ENCODE measurements at regions not wholly inside any gene's neighbourhood (a gene's known extent, or its start where the extent isn't known, plus 50 kb on each side); places are given as distances from the start of the nearest gene placed in this dataset.
"Not testable (repeated sequence)": the region's sequence is repeated elsewhere in the genome, so short reads cannot be mapped to it uniquely, and the experiment has no call there.

DNA sequence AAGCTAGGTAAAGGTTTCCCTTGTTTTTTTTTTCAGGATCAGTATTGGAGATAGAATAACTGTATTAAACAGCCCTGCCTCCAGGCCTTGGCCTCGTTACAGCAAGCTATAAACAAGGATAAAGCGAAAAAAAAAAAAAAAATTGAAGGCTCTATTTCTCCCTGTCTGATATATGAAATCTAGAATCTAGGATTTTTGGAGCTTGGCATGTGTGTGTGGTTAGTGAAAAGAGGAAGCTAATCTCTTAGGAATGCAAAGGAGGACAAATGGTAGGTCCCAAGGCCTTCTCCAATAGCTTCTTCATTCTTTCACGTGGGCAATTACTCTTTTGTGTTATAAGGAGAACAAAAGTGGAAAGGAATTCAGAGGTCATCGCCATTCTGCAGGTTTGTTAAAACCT is 470.3 kb downstream of the TMEM114 start:
- Mint-ChIP-seq H3K4me3 (no peak overlapping the region), H3K27me3 (ENCODE audit: low read depth, poor library complexity) (peaks cover 8% of the 10 kb centered on the region), H3K27ac (no peak overlapping the region), H3K9me3 (peaks cover 15% of the 10 kb centered on the region), H3K4me1 (peaks cover 5% of the 10 kb centered on the region), H3K36me3 (ENCODE audit: low read depth) (peaks cover 5% of the 10 kb centered on the region)
- TF ChIP-seq, protein P1, sequence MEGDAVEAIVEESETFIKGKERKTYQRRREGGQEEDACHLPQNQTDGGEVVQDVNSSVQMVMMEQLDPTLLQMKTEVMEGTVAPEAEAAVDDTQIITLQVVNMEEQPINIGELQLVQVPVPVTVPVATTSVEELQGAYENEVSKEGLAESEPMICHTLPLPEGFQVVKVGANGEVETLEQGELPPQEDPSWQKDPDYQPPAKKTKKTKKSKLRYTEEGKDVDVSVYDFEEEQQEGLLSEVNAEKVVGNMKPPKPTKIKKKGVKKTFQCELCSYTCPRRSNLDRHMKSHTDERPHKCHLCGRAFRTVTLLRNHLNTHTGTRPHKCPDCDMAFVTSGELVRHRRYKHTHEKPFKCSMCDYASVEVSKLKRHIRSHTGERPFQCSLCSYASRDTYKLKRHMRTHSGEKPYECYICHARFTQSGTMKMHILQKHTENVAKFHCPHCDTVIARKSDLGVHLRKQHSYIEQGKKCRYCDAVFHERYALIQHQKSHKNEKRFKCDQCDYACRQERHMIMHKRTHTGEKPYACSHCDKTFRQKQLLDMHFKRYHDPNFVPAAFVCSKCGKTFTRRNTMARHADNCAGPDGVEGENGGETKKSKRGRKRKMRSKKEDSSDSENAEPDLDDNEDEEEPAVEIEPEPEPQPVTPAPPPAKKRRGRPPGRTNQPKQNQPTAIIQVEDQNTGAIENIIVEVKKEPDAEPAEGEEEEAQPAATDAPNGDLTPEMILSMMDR (IDR thresholded peaks at IDR 0.05), result no peak
- no peak for DNase-seq

DNA sequence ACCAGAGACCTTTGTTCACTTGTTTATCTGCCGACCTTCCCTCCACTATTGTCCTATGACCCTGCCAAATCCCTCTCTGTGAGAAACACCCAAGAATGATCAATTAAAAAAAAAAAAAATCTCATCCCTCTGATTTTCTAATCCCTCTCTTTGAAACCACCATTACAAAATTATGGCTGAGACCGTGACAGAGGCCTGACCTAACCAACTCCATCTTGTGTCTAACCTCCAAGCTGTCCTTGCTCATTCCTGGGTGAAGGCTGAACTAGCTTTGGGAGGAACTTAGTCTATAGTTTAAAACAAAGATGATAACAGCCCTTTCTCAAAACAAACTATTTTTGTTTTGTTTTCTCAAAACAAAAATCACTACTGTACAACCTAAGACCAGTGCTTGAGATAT is 474.5 kb downstream of the TMEM114 start:
- no peak overlapping the region for H3K27ac Mint-ChIP-seq
- DNase-seq, result no peak
- peaks cover 5% of the 10 kb centered on the region for H3K4me1 Mint-ChIP-seq
- H3K4me3 Mint-ChIP-seq, result no peak overlapping the region
- peaks cover 9% of the 10 kb centered on the region for H3K27me3 Mint-ChIP-seq (ENCODE audit: low read depth, poor library complexity)
- peaks cover 35% of the 10 kb centered on the region for H3K9me3 Mint-ChIP-seq
- peaks cover 16% of the 10 kb centered on the region for H3K36me3 Mint-ChIP-seq (ENCODE audit: low read depth)
- TF ChIP-seq, protein P1 (IDR thresholded peaks at IDR 0.05), result no peak

DNA sequence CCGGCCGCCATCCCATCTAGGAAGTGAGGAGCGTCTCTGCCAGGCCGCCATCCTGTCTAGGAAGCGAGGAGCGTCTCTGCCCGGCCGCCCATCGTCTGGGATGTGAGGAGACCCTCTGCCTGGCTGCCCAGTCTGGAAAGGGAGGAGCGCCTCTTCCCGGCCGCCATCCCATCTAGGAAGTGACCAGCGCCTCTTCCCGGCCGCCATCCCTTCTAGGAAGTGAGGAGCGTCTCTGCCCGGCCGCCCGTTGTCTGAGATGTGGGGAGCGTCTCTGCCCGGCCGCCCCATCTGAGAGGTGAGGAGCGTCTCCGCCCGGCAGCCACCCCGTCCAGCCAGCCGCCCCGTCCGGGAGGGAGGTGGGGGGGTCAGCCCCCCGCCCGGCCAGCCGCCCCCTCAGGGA is 475.4 kb downstream of the TMEM114 start:
- peaks cover 10% of the 10 kb centered on the region for H3K27me3 Mint-ChIP-seq (ENCODE audit: low read depth, poor library complexity)

GRCh38 chr16:8113843-8114242 is 476.5 kb downstream of the TMEM114 start:
- Mint-ChIP-seq H3K4me3 (no peak overlapping the region), H3K27ac (no peak overlapping the region)

More for the DNA sequence above, 475.4 kb downstream of the TMEM114 start:
- Mint-ChIP-seq H3K36me3 (ENCODE audit: low read depth) (peaks cover 16% of the 10 kb centered on the region), H3K9me3 (peaks cover 36% of the 10 kb centered on the region)
- not testable (repeated sequence) for H3K4me3 Mint-ChIP-seq, H3K27ac Mint-ChIP-seq, H3K4me1 Mint-ChIP-seq, DNase-seq

DNA sequence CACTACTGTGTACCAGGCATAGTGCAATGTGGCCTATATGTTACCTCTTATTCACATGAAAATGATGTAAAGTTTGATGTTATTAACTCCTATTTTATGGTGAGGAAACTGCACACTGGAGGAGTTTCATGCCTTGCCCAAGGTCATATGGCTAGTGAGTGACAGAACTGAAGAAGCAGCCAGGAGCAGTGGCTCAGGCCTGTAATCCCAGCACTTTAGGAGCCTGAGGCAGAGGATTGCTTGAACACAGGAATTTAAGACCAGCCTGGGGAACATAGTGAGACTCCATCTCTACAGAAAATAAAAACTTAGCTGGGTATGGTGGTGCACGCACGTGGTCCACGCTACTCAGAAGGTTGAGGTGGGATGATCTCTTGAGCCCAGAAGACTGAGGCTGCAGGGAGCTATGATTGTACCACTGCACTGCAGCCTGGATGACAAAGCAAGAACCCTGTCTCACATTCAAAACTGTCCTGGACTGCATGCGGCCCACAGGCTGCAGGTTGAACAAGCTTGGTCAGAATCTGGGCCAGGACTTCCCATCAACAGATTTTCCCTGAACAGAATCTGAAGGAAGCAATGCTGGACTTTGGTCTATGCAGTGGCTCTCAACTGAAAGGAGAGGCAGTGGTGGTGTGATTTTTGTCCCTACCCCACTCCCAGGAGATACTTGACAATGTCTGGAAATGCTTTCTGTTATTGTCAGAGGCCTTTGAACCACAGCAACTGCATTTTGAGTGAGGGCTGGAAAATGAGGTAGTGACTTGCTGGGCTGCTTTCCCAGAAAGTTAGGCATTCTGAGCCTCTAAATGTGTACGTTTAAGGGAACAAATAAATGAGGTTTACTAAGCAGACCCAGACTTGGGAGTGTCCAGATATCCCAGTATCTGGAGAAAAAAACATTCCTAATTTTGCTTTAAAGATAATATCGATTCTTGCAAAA is 479.5 kb downstream of the TMEM114 start:
- H3K4me1 Mint-ChIP-seq, result peaks cover 3% of the 10 kb centered on the region
- peaks cover 30% of the 10 kb centered on the region for H3K9me3 Mint-ChIP-seq
- no peak for DNase-seq
- peaks cover 14% of the 10 kb centered on the region for H3K27me3 Mint-ChIP-seq (ENCODE audit: low read depth, poor library complexity)
- H3K36me3 Mint-ChIP-seq (ENCODE audit: low read depth), result peaks cover 13% of the 10 kb centered on the region
- no peak overlapping the region for H3K27ac Mint-ChIP-seq
- no peak overlapping the region for H3K4me3 Mint-ChIP-seq
- TF ChIP-seq, protein P1 (IDR thresholded peaks at IDR 0.05), result no peak

More at GRCh38 chr16:8113843-8114242, 476.5 kb downstream of the TMEM114 start:
- Mint-ChIP-seq H3K9me3 (peaks cover 39% of the 10 kb centered on the region), H3K4me1 (peaks cover 5% of the 10 kb centered on the region), H3K36me3 (ENCODE audit: low read depth) (peaks cover 16% of the 10 kb centered on the region), H3K27me3 (ENCODE audit: low read depth, poor library complexity) (peaks cover 14% of the 10 kb centered on the region)
- TF ChIP-seq, protein P1 (IDR thresholded peaks at IDR 0.05), result no peak
- DNase-seq, result no peak

- Mint-ChIP-seq H3K36me3 (ENCODE audit: low read depth) (peaks cover 10% of the 10 kb centered on the region), H3K27ac (no peak overlapping the region), H3K27me3 (ENCODE audit: low read depth, poor library complexity) (peaks cover 12% of the 10 kb centered on the region), H3K4me3 (no peak overlapping the region), H3K9me3 (peaks cover 22% of the 10 kb centered on the region), H3K4me1 (no peaks in the 10 kb centered on the region)
- TF ChIP-seq, protein P1 (IDR thresholded peaks at IDR 0.05), result no peak
- DNase-seq, result no peak
Observed at GRCh38 chr16:8109510-8110369, 480.6 kb downstream of the TMEM114 start.

Data from nephron progenitor cell (in vitro differentiated cells).